ENCODE measurements at regions not wholly inside any gene's neighbourhood (a gene's known extent, or its start where the extent isn't known, plus 50 kb on each side); places are given as distances from the start of the nearest gene placed in this dataset.

DNA sequence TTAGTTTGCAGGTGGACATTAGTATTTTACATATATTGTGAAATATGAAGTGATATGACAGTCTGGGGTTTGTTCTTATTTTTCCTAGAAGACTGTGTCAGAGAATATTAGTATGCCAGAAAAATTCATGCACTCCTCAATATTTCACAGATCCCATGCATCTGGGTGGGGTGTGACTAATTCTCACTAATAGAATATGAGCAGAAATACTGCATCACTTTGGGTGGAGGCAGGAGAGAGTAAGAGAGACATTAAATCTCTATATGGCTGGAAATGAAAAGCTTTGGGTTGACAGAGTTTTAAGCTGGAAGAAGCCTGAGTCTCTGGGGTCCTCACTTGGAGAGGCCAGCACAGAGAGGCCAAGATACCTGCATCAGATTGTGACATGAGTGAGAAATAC is 101.3 kb upstream of the DPH6 start:
- Histone ChIP-seq H3K4me3 (ENCODE audit: low read depth, low read length) (no peak overlapping the region), H3K27me3 (ENCODE audit: insufficient read depth, low read depth, severe bottlenecking) (no peaks in the 10 kb centered on the region), H3K27ac (no peak overlapping the region), H3K9me3 (ENCODE audit: severe bottlenecking) (no peaks in the 10 kb centered on the region), H3K36me3 (no peaks in the 10 kb centered on the region)
- TF ChIP-seq, protein P1, sequence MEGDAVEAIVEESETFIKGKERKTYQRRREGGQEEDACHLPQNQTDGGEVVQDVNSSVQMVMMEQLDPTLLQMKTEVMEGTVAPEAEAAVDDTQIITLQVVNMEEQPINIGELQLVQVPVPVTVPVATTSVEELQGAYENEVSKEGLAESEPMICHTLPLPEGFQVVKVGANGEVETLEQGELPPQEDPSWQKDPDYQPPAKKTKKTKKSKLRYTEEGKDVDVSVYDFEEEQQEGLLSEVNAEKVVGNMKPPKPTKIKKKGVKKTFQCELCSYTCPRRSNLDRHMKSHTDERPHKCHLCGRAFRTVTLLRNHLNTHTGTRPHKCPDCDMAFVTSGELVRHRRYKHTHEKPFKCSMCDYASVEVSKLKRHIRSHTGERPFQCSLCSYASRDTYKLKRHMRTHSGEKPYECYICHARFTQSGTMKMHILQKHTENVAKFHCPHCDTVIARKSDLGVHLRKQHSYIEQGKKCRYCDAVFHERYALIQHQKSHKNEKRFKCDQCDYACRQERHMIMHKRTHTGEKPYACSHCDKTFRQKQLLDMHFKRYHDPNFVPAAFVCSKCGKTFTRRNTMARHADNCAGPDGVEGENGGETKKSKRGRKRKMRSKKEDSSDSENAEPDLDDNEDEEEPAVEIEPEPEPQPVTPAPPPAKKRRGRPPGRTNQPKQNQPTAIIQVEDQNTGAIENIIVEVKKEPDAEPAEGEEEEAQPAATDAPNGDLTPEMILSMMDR (IDR thresholded peaks at IDR 0.05; ENCODE audit: low read depth, low read length), result no peak
- no peak for DNase-seq

DNA sequence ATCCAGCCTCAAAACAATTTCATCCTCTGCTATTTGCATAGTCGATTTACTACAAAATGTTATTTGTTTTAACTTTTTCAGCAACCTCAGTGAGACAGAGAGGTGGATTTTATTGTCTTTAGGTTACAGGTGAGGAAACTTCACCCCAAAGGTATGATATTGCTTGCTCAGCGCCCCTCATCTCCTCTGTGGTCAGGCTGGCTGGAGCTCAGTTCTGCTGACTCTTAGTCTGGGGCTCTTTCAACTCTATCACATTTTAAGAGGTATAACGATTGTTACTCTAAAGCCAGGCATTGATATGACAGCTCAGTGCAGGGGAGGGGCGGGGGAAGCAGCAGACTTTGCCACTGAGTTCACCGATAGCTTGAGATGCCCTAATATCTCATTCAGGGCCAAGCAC is 103.0 kb upstream of the DPH6 start:
- no peak for DNase-seq
- no peak overlapping the region for H3K27ac ChIP-seq
- H3K36me3 ChIP-seq, result no peaks in the 10 kb centered on the region
- H3K4me3 ChIP-seq (ENCODE audit: low read depth, low read length), result no peak overlapping the region
- TF ChIP-seq, protein P1 (IDR thresholded peaks at IDR 0.05; ENCODE audit: low read depth, low read length), result no peak
- H3K27me3 ChIP-seq (ENCODE audit: insufficient read depth, low read depth, severe bottlenecking), result no peaks in the 10 kb centered on the region
- H3K9me3 ChIP-seq (ENCODE audit: severe bottlenecking), result no peaks in the 10 kb centered on the region

DNA sequence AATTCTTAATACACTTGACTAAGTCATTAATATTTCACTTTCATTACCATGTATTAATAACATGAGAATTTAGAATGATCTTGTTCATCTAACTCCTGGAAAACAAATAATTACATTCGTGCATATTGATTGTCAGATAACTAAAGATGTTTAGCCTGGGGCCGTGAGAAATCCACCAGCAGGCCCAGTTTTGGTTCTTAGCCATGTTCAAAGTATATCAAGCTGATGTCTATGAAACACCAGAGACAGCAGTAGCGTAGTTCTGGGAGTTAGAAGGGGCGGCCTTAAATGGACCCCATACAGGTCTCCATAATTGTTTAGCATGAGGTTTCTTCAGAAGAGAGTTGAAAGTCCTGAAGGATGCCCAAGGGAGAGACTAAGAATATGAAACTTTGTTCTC is 103.6 kb upstream of the DPH6 start:
- no peak for DNase-seq
- H3K36me3 ChIP-seq, result no peaks in the 10 kb centered on the region
- no peaks in the 10 kb centered on the region for H3K27me3 ChIP-seq (ENCODE audit: insufficient read depth, low read depth, severe bottlenecking)
- H3K9me3 ChIP-seq (ENCODE audit: severe bottlenecking), result no peaks in the 10 kb centered on the region
- no peak overlapping the region for H3K4me3 ChIP-seq (ENCODE audit: low read depth, low read length)
- no peak overlapping the region for H3K27ac ChIP-seq
- TF ChIP-seq, protein P1 (IDR thresholded peaks at IDR 0.05; ENCODE audit: low read depth, low read length), result no peak

DNA sequence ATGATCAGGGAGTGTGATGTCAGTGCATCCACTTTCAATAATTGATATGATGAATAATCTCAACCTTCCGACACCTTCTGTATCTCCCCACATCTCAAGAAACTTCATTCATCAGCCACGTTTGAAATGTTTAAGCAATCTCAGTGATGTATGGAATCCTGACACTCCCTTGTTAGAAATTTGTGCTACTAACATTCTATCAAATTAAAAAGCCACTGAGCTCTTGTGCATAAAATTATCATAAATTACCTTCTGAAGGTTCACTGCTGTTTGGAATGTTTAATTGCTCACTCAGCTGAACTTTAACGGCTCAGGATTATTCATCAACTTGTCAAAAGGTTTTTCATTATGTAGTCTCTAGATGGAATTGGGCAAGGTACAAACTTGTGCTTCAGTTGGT is 108.4 kb upstream of the DPH6 start:
- Histone ChIP-seq H3K4me3 (ENCODE audit: low read depth, low read length) (no peak overlapping the region), H3K9me3 (ENCODE audit: severe bottlenecking) (no peaks in the 10 kb centered on the region), H3K36me3 (no peaks in the 10 kb centered on the region), H3K27ac (no peak overlapping the region), H3K27me3 (ENCODE audit: insufficient read depth, low read depth, severe bottlenecking) (no peaks in the 10 kb centered on the region)
- no peak for DNase-seq
- TF ChIP-seq, protein P1 (IDR thresholded peaks at IDR 0.05; ENCODE audit: low read depth, low read length), result no peak

DNA sequence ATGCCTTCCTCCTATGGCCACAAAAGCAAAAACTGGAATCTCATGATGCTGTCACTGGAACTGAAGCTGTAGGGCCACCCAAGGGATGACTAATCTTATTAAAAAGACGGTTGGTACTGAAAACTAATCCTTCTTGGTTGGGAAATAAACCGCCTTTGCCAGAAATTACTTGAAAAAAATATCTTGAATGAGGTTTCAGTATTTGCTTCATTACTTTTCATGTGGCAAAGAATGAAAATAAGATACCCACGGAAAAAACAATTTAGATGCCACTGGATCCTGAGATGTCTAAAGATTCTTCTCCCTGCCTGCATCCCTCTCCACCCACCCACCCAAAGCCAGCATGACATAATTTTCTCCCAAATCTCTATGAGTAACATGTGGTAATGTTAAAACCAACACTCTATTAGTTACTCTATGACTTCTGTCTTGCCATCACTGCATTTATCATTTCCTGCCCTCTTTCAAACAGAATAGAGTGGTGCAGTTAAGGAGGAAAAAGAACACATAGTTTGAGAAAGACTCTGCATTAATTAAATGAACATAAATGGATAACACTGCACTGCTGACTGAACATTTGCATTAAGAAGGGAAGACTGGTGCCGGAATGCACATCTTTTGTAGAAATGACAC is 111.8 kb upstream of the DPH6 start:
- DNase-seq, result no peak
- Histone ChIP-seq H3K4me3 (ENCODE audit: low read depth, low read length) (no peak overlapping the region), H3K27ac (no peak overlapping the region), H3K36me3 (no peaks in the 10 kb centered on the region), H3K9me3 (ENCODE audit: severe bottlenecking) (no peaks in the 10 kb centered on the region), H3K27me3 (ENCODE audit: insufficient read depth, low read depth, severe bottlenecking) (no peaks in the 10 kb centered on the region)
- TF ChIP-seq, protein P1 (IDR thresholded peaks at IDR 0.05; ENCODE audit: low read depth, low read length), result no peak

DNA sequence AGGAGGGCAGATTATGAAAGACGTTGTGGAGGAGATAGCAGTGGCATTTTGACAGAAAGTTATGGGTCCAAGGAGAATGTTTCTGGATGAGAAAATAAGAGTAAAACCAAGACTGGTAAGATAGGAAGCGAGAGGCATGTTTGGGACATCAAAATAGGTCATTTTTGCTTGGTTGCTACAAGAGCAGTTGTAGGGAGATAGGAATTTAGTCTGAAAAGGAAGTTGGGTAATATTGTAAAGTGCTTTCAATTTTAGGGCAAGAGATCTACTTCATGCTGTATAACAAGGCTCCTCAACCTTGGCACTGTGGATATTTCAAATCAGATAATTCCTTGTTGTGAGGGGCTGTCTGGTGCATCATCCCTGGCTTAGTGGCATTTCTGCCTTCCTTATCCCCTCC is 118.0 kb upstream of the DPH6 start:
- Histone ChIP-seq H3K4me3 (ENCODE audit: low read depth, low read length) (no peak overlapping the region), H3K9me3 (ENCODE audit: severe bottlenecking) (no peaks in the 10 kb centered on the region), H3K36me3 (no peaks in the 10 kb centered on the region), H3K27ac (no peak overlapping the region), H3K27me3 (ENCODE audit: insufficient read depth, low read depth, severe bottlenecking) (no peaks in the 10 kb centered on the region)
- TF ChIP-seq, protein P1 (IDR thresholded peaks at IDR 0.05; ENCODE audit: low read depth, low read length), result no peak
- DNase-seq, result no peak
